ENCODE measurements at regions not wholly inside any gene's neighbourhood (a gene's known extent, or its start where the extent isn't known, plus 50 kb on each side); places are given as distances from the start of the nearest gene placed in this dataset.

GRCh38 chr2:182577816-182578215 is 138.2 kb upstream of the DNAJC10 start:
- H3K27ac ChIP-seq, result no peak overlapping the region
- peaks cover 31% of the 10 kb centered on the region for H3K4me1 ChIP-seq
- no peak overlapping the region for H3K4me3 ChIP-seq
- no peaks in the 10 kb centered on the region for H3K9me3 ChIP-seq (replicated peaks)
- no peaks in the 10 kb centered on the region for H3K36me3 ChIP-seq
- no peak for DNase-seq
- no peaks in the 10 kb centered on the region; the same call in 1 of the 2 replicates for H3K27me3 ChIP-seq

- Histone ChIP-seq H3K27me3 (no peaks in the 10 kb centered on the region), H3K9me3 (replicated peaks) (no peaks in the 10 kb centered on the region), H3K4me1 (peaks cover 38% of the 10 kb centered on the region), H3K36me3 (no peaks in the 10 kb centered on the region), H3K4me3 (no peak overlapping the region), H3K27ac (peak overlapping the region; percentile 33; the same call in 1 of the 2 replicates)
- peak; percentile 60 to 83 for DNase-seq
These were observed 134.7 kb upstream of the DNAJC10 start for GRCh38 chr2:182581196-182581935.

GRCh38 chr2:182584462-182584861 is 131.6 kb upstream of the DNAJC10 start:
- no peaks in the 10 kb centered on the region for H3K27me3 ChIP-seq
- H3K27ac ChIP-seq, result no peak overlapping the region
- H3K36me3 ChIP-seq, result no peaks in the 10 kb centered on the region
- H3K4me3 ChIP-seq, result no peak overlapping the region
- no peaks in the 10 kb centered on the region for H3K9me3 ChIP-seq (replicated peaks)
- peaks cover 49% of the 10 kb centered on the region for H3K4me1 ChIP-seq
- DNase-seq, result peak in 1 of 2 experiments; percentile 8

GRCh38 chr2:182585001-182585400 is 131.1 kb upstream of the DNAJC10 start:
- peaks cover 47% of the 10 kb centered on the region for H3K4me1 ChIP-seq
- no peaks in the 10 kb centered on the region for H3K27me3 ChIP-seq
- DNase-seq, result no peak
- no peaks in the 10 kb centered on the region for H3K9me3 ChIP-seq (replicated peaks)
- no peaks in the 10 kb centered on the region for H3K36me3 ChIP-seq
- H3K4me3 ChIP-seq, result no peak overlapping the region
- H3K27ac ChIP-seq, result no peak overlapping the region

GRCh38 chr2:182585430-182585829 is 130.6 kb upstream of the DNAJC10 start:
- peaks cover 42% of the 10 kb centered on the region for H3K4me1 ChIP-seq
- H3K27ac ChIP-seq, result no peak overlapping the region
- H3K9me3 ChIP-seq (replicated peaks), result no peaks in the 10 kb centered on the region
- DNase-seq, result no peak
- no peaks in the 10 kb centered on the region for H3K36me3 ChIP-seq
- H3K27me3 ChIP-seq, result no peaks in the 10 kb centered on the region
- H3K4me3 ChIP-seq, result no peak overlapping the region

GRCh38 chr2:182586426-182586825 is 129.6 kb upstream of the DNAJC10 start:
- H3K4me1 ChIP-seq, result peaks cover 32% of the 10 kb centered on the region
- H3K36me3 ChIP-seq, result no peaks in the 10 kb centered on the region
- no peak for DNase-seq
- H3K9me3 ChIP-seq (replicated peaks), result no peaks in the 10 kb centered on the region
- no peak overlapping the region for H3K4me3 ChIP-seq
- no peaks in the 10 kb centered on the region for H3K27me3 ChIP-seq
- H3K27ac ChIP-seq, result no peak overlapping the region

- H3K27me3 ChIP-seq, result no peaks in the 10 kb centered on the region
- H3K27ac ChIP-seq, result peak overlapping the region; percentile 32
- no peaks in the 10 kb centered on the region for H3K36me3 ChIP-seq
- H3K9me3 ChIP-seq (replicated peaks), result no peaks in the 10 kb centered on the region
- no peak for DNase-seq
- H3K4me3 ChIP-seq, result no peak overlapping the region
- H3K4me1 ChIP-seq, result peaks cover 20% of the 10 kb centered on the region
These were observed 128.2 kb upstream of the DNAJC10 start for GRCh38 chr2:182587831-182588230.

- Histone ChIP-seq H3K4me1 (peaks cover 26% of the 10 kb centered on the region), H3K27me3 (no peaks in the 10 kb centered on the region), H3K36me3 (no peaks in the 10 kb centered on the region), H3K27ac (no peak overlapping the region), H3K9me3 (replicated peaks) (no peaks in the 10 kb centered on the region), H3K4me3 (no peak overlapping the region)
- no peak for DNase-seq
These were observed 126.9 kb upstream of the DNAJC10 start for GRCh38 chr2:182589121-182589520.

GRCh38 chr2:182591774-182592173 is 124.3 kb upstream of the DNAJC10 start:
- no peak overlapping the region for H3K4me3 ChIP-seq
- no peak overlapping the region for H3K27ac ChIP-seq
- H3K4me1 ChIP-seq, result peaks cover 32% of the 10 kb centered on the region
- no peak for DNase-seq
- no peaks in the 10 kb centered on the region for H3K27me3 ChIP-seq
- H3K9me3 ChIP-seq (replicated peaks), result no peaks in the 10 kb centered on the region
- H3K36me3 ChIP-seq, result no peaks in the 10 kb centered on the region

- no peaks in the 10 kb centered on the region for H3K27me3 ChIP-seq
- no peak overlapping the region for H3K4me3 ChIP-seq
- H3K27ac ChIP-seq, result peak overlapping the region; percentile 4; the same call in 1 of the 2 replicates
- DNase-seq, result no peak
- H3K36me3 ChIP-seq, result no peaks in the 10 kb centered on the region
- peaks cover 25% of the 10 kb centered on the region for H3K4me1 ChIP-seq
- H3K9me3 ChIP-seq (replicated peaks), result no peaks in the 10 kb centered on the region
These were observed 123.2 kb upstream of the DNAJC10 start for GRCh38 chr2:182592691-182593393.

GRCh38 chr2:182593394-182593975 is 122.6 kb upstream of the DNAJC10 start:
- Histone ChIP-seq H3K27ac (peak overlapping the region; percentile 4; the same call in 1 of the 2 replicates), H3K36me3 (no peaks in the 10 kb centered on the region), H3K4me1 (peaks cover 20% of the 10 kb centered on the region), H3K4me3 (no peak overlapping the region), H3K9me3 (replicated peaks) (no peaks in the 10 kb centered on the region), H3K27me3 (no peaks in the 10 kb centered on the region)
- DNase-seq, result peak; percentile 21 to 57

- Histone ChIP-seq H3K27me3 (no peaks in the 10 kb centered on the region), H3K36me3 (no peaks in the 10 kb centered on the region), H3K9me3 (replicated peaks) (no peaks in the 10 kb centered on the region), H3K4me3 (no peak overlapping the region), H3K27ac (no peak overlapping the region), H3K4me1 (peaks cover 20% of the 10 kb centered on the region)
- DNase-seq, result no peak
These were observed 121.8 kb upstream of the DNAJC10 start for GRCh38 chr2:182594286-182594685.

GRCh38 chr2:182595650-182596049 is 120.4 kb upstream of the DNAJC10 start:
- Histone ChIP-seq H3K27me3 (no peaks in the 10 kb centered on the region), H3K4me3 (no peak overlapping the region), H3K27ac (no peak overlapping the region), H3K36me3 (no peaks in the 10 kb centered on the region), H3K9me3 (replicated peaks) (no peaks in the 10 kb centered on the region), H3K4me1 (peaks cover 20% of the 10 kb centered on the region)
- DNase-seq, result no peak

GRCh38 chr2:182597570-182598295 is 118.3 kb upstream of the DNAJC10 start:
- Histone ChIP-seq H3K9me3 (replicated peaks) (no peaks in the 10 kb centered on the region), H3K27ac (no peak overlapping the region), H3K27me3 (no peaks in the 10 kb centered on the region), H3K4me3 (no peak overlapping the region), H3K36me3 (no peaks in the 10 kb centered on the region), H3K4me1 (peaks cover 19% of the 10 kb centered on the region)
- DNase-seq, result no peak

- Histone ChIP-seq H3K4me3 (no peak overlapping the region), H3K36me3 (no peaks in the 10 kb centered on the region)
These were observed 117.4 kb upstream of the DNAJC10 start for GRCh38 chr2:182598626-182599025.

More at GRCh38 chr2:182598626-182599025, 117.4 kb upstream of the DNAJC10 start:
- Histone ChIP-seq H3K4me1 (peaks cover 10% of the 10 kb centered on the region), H3K27me3 (no peaks in the 10 kb centered on the region), H3K27ac (no peak overlapping the region), H3K9me3 (replicated peaks) (no peaks in the 10 kb centered on the region)
- DNase-seq, result no peak

All from SJCRH30 (cell line).